ENCODE measurements at regions not wholly inside any gene's neighbourhood (a gene's known extent, or its start where the extent isn't known, plus 50 kb on each side); places are given as distances from the start of the nearest gene placed in this dataset.

- TF ChIP-seq CTCF (IDR thresholded peaks at IDR 0.05) = no peak
- TF ChIP-seq EZH2 (IDR thresholded peaks at IDR 0.05; ENCODE audit: borderline replicate concordance, insufficient read depth, low read depth, low read length, poor library complexity, severe bottlenecking) = no peak
Observed at GRCh38 chr18:30568333-30568732, 474.2 kb downstream of the DSC3 start.

Data from B cell (primary cell).